HCT116 (cell line): ENCODE measurements at regions not wholly inside any gene's neighbourhood (a gene's known extent, or its start where the extent isn't known, plus 50 kb on each side); places are given as distances from the start of the nearest gene placed in this dataset.

ENCODE experiments used
- ATAC-seq: fragments of 200-7000 bp; cut with Tn5 transposase; 2 replicates; pipeline ENCODE4 v1.9.1; 2020; ENCODE audit warnings: mild to moderate bottlenecking, moderate library complexity
- BruUV-seq: library from RNA; stranded (reverse); fragments of 400-500 nt; replicated peaks from 2 replicates; lab custom pipeline; 2021; lab: Mats Ljungman, UMichigan
- CTCF ChIA-PET: fragments of 300-600 bp; sonication (Branson Sonifier 250); formaldehyde crosslinking; loops from one replicate; lab custom pipeline; 2021; ENCODE audit warnings: antibody characterized with exemption; lab: Charles Lee
- POLR2A ChIA-PET: fragments of 300-600, 350-600 bp; sonication (Branson Sonifier 250); formaldehyde crosslinking; loops from one replicate; lab custom pipeline; 2021; ENCODE audit warnings: antibody characterized with exemption; lab: Charles Lee
- RAD21 ChIA-PET, 2 experiments: fragments of 300-600 bp; sonication (Branson Sonifier 250); formaldehyde crosslinking; loops; one replicate each; lab custom pipeline; 2023; ENCODE audit warnings: low total read pairs in 2 of 2; ENCODE audit not compliant: uncharacterized antibody in 2 of 2, unreplicated experiment in 2 of 2, low non-redundant PET in 1 of 2; lab: Charles Lee
- DNase-seq: peaks from one replicate; pipeline ENCODE4 v3.0.0-alpha.2; 2010; ENCODE audit warnings: low read depth, low spot score
- H2AFZ ChIP-seq: fragments of 200-600 bp; shearing (Covaris generic), sonication (generic); 2 replicates; pipeline ENCODE4 v1.6.1; 2017; ENCODE audit warnings: low read depth, mixed run types, mixed read lengths, antibody characterized with exemption, low read length; ENCODE audit not compliant: poor library complexity, severe bottlenecking
- H3K27ac ChIP-seq: 2 replicates; pipeline ENCODE4 v1.5.1; 2012; ENCODE audit warnings: low read depth, low read length
- H3K27me3 ChIP-seq: fragments of 200-600 bp; sonication (generic); 2 replicates; pipeline ENCODE4 v1.6.1; 2016; ENCODE audit warnings: mixed run types, low read length, mixed read lengths; ENCODE audit not compliant: insufficient read depth
- H3K36me3 ChIP-seq, 2 experiments: fragments of 200-500 bp in 1 of 2; fragments of 200-600 bp in 1 of 2; sonication (Bioruptor generic) in 1 of 2; sonication (generic) in 1 of 2; 2 replicates each; pipeline versions ENCODE4 v1.5.1 to v1.6.1; 2014 to 2016; ENCODE audit warnings: low read length in 2 of 2, inconsistent platforms in 1 of 2, mixed read lengths in 1 of 2, mixed run types in 1 of 2; ENCODE audit not compliant: insufficient read depth in 2 of 2, control insufficient read depth in 1 of 2
- H3K4me1 ChIP-seq, 2 experiments: fragments of 200-600 bp in 1 of 2; sonication (generic) in 1 of 2; 2 replicates each; pipeline versions ENCODE4 v1.5.1 to v1.6.1; 2012 to 2017; ENCODE audit warnings: low read length in 2 of 2, inconsistent platforms in 1 of 2, mild to moderate bottlenecking in 1 of 2, mixed read lengths in 1 of 2, mixed run types in 1 of 2, moderate library complexity in 1 of 2; ENCODE audit not compliant: insufficient read depth in 2 of 2, control insufficient read depth in 1 of 2
- H3K4me2 ChIP-seq: fragments of 200-600 bp; sonication (generic); 2 replicates; pipeline ENCODE4 v1.6.1; 2017; ENCODE audit warnings: mixed run types, low read length, mixed read lengths
- H3K4me3 ChIP-seq, 2 experiments: fragments of 200-600 bp in 1 of 2; sonication (generic) in 1 of 2; replicated peaks in 1 of 2; 2 replicates each; pipeline ENCODE4 v1.5.1; 2011 to 2016; ENCODE audit warnings: low read length in 2 of 2, control low read depth in 1 of 2, low read depth in 1 of 2, mild to moderate bottlenecking in 1 of 2, mixed read lengths in 1 of 2, mixed run types in 1 of 2
- H3K79me2 ChIP-seq: fragments of 200-600 bp; sonication (generic); 2 replicates; pipeline ENCODE4 v1.6.1; 2017; ENCODE audit warnings: mild to moderate bottlenecking, mixed run types, low read length, moderate library complexity, mixed read lengths; ENCODE audit not compliant: insufficient read depth
- H3K9ac ChIP-seq: fragments of 200-600 bp; sonication (generic); 2 replicates; pipeline ENCODE4 v1.6.1; 2016; ENCODE audit warnings: low read length, mixed read lengths
- H3K9me2 ChIP-seq: fragments of 200-600 bp; sonication (generic), shearing (Covaris generic); 2 replicates; pipeline ENCODE4 v1.6.1; 2017; ENCODE audit warnings: mixed run types, mild to moderate bottlenecking, moderate library complexity; ENCODE audit not compliant: insufficient read depth
- H3K9me3 ChIP-seq, 2 experiments: fragments of 200-500 bp in 1 of 2; fragments of 200-600 bp in 1 of 2; sonication (Bioruptor generic) in 1 of 2; sonication (generic) in 1 of 2; 2 replicates each; pipeline ENCODE4 v1.6.1; 2014 to 2017; ENCODE audit warnings: low read length in 2 of 2, mixed read lengths in 2 of 2, inconsistent platforms in 1 of 2, low read depth in 1 of 2, mild to moderate bottlenecking in 1 of 2, mixed run types in 1 of 2, moderate library complexity in 1 of 2; ENCODE audit not compliant: control insufficient read depth in 1 of 2, insufficient read depth in 1 of 2
- H4K20me1 ChIP-seq: fragments of 200-600 bp; sonication (generic), shearing (Covaris generic); 2 replicates; pipeline ENCODE4 v1.6.1; 2017; ENCODE audit warnings: mixed run types, mild to moderate bottlenecking, moderate library complexity; ENCODE audit not compliant: insufficient read depth
- EZH2phosphoT487 ChIP-seq: fragments of 200-600 bp; IDR thresholded peaks from 2 replicates; pipeline ENCODE4 v1.6.1; 2018; ENCODE audit warnings: antibody characterized with exemption, borderline replicate concordance
- JUND ChIP-seq: IDR thresholded peaks from 2 replicates; pipeline ENCODE4 v1.6.1; 2012
- POLR2AphosphoS5 ChIP-seq: IDR thresholded peaks from 2 replicates; pipeline ENCODE4 v1.6.1; 2011; ENCODE audit warnings: mild to moderate bottlenecking, low read depth, low read length, moderate library complexity
- SIN3A ChIP-seq: IDR thresholded peaks from 2 replicates; pipeline ENCODE4 v1.6.1; 2012; ENCODE audit warnings: low read depth
- TCF7L2 ChIP-seq: IDR thresholded peaks from 2 replicates; pipeline ENCODE4 v1.7.0; 2011; ENCODE audit warnings: borderline replicate concordance, inconsistent platforms; ENCODE audit not compliant: insufficient read depth, insufficient read length; ENCODE audit errors: extremely low read depth
- ZFX ChIP-seq: fragments of 450-650 bp; IDR thresholded peaks from 2 replicates; pipeline ENCODE4 v1.6.1; 2017
- ZNF274 ChIP-seq: fragments of 200-500 bp; sonication (Bioruptor generic); IDR thresholded peaks from 2 replicates; pipeline ENCODE4 v1.6.1; 2014; ENCODE audit warnings: mild to moderate bottlenecking, low read depth, low read length, inconsistent platforms
- intact Hi-C: fragments of 100-400 bp; cut with micrococcal nuclease; formaldehyde crosslinking; loops from 2 replicates; pipeline ENCODE4 v1.10.0; 2022
- TF ChIP-seq, protein P1 (sequence below): IDR thresholded peaks from 2 replicates; pipeline ENCODE4 v1.6.1; 2012; ENCODE audit warnings: low read depth
- TF ChIP-seq, protein P2 (sequence below), 3 experiments: fragments of 200-600 bp in 1 of 3; sonication (generic) in 1 of 3; IDR thresholded peaks in 2 of 3; conservative IDR thresholded peaks in 1 of 3; 2 replicates each; pipeline ENCODE4 v1.5.1; 2012 to 2017; ENCODE audit warnings: low read depth in 2 of 3, low read length in 2 of 3, antibody characterized with exemption in 1 of 3, borderline replicate concordance in 1 of 3, control low read depth in 1 of 3, mild to moderate bottlenecking in 1 of 3, mixed read lengths in 1 of 3, mixed run types in 1 of 3, moderate library complexity in 1 of 3; ENCODE audit not compliant: insufficient read depth in 1 of 3
- TF ChIP-seq, protein P3 (sequence below): IDR thresholded peaks from 2 replicates; pipeline ENCODE4 v1.6.1; 2012

- TF ChIP-seq, protein P1, sequence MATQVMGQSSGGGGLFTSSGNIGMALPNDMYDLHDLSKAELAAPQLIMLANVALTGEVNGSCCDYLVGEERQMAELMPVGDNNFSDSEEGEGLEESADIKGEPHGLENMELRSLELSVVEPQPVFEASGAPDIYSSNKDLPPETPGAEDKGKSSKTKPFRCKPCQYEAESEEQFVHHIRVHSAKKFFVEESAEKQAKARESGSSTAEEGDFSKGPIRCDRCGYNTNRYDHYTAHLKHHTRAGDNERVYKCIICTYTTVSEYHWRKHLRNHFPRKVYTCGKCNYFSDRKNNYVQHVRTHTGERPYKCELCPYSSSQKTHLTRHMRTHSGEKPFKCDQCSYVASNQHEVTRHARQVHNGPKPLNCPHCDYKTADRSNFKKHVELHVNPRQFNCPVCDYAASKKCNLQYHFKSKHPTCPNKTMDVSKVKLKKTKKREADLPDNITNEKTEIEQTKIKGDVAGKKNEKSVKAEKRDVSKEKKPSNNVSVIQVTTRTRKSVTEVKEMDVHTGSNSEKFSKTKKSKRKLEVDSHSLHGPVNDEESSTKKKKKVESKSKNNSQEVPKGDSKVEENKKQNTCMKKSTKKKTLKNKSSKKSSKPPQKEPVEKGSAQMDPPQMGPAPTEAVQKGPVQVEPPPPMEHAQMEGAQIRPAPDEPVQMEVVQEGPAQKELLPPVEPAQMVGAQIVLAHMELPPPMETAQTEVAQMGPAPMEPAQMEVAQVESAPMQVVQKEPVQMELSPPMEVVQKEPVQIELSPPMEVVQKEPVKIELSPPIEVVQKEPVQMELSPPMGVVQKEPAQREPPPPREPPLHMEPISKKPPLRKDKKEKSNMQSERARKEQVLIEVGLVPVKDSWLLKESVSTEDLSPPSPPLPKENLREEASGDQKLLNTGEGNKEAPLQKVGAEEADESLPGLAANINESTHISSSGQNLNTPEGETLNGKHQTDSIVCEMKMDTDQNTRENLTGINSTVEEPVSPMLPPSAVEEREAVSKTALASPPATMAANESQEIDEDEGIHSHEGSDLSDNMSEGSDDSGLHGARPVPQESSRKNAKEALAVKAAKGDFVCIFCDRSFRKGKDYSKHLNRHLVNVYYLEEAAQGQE = no peak
- TF ChIP-seq ZFX = no peak
- TF ChIP-seq, protein P2, sequence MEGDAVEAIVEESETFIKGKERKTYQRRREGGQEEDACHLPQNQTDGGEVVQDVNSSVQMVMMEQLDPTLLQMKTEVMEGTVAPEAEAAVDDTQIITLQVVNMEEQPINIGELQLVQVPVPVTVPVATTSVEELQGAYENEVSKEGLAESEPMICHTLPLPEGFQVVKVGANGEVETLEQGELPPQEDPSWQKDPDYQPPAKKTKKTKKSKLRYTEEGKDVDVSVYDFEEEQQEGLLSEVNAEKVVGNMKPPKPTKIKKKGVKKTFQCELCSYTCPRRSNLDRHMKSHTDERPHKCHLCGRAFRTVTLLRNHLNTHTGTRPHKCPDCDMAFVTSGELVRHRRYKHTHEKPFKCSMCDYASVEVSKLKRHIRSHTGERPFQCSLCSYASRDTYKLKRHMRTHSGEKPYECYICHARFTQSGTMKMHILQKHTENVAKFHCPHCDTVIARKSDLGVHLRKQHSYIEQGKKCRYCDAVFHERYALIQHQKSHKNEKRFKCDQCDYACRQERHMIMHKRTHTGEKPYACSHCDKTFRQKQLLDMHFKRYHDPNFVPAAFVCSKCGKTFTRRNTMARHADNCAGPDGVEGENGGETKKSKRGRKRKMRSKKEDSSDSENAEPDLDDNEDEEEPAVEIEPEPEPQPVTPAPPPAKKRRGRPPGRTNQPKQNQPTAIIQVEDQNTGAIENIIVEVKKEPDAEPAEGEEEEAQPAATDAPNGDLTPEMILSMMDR (IDR thresholded peaks at IDR 0.05 in 2 of 3, conservative IDR thresholded peaks at IDR 0.05 in 1 of 3; ENCODE audit: borderline replicate concordance in 1 of 3, insufficient read depth in 1 of 3, low read depth in 2 of 3, low read length in 2 of 3) = no peak
- TF ChIP-seq EZH2phosphoT487 = no peak
- TF ChIP-seq TCF7L2 = no peak
- TF ChIP-seq POLR2AphosphoS5 = no peak
- no peak for TF ChIP-seq SIN3A
- no peak for TF ChIP-seq JUND
Measured at GRCh38 chr1:239884796-239885195, 206.9 kb upstream of the FMN2 start (continued).

DNA sequence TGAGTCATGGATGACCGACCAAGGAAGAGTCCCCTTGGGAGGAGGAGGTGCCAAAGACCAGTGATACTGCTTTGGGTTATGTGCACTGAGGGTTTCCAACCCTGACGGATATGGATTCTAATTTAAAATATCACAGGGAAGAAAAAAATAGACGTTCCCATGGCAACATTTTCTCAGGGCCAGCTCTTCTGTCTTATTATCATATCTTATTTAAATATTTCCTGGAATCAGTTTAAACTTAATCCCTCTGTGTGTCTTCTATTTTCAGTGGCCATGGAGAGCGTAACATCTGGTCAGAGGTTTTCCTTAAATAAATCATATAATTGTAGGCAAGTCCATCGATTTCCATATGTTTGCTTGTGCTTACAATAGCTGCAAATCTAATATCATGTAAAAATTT lies 205.4 kb upstream of the FMN2 start:
- CTCF ChIA-PET = no interaction called here
- no TSS peak for BruUV-seq
- DNase-seq = no peak

More for the DNA sequence above, 205.4 kb upstream of the FMN2 start:
- H3K9ac ChIP-seq = no peak overlapping the region
- no peak overlapping the region for H3K4me2 ChIP-seq
- H2AFZ ChIP-seq = no peak overlapping the region
- H3K79me2 ChIP-seq = no peaks in the 10 kb centered on the region
- no peaks in the 10 kb centered on the region for H3K27me3 ChIP-seq
- POLR2A ChIA-PET = no interaction called here
- H3K4me1 ChIP-seq = no peaks in the 10 kb centered on the region
- peaks cover 9 to 12% of the 10 kb centered on the region in 2 experiments; a peak in 2 of 4 replicates for H3K9me3 ChIP-seq
- H3K4me3 ChIP-seq = no peak overlapping the region
- H3K27ac ChIP-seq = no peak overlapping the region
- no peaks in the 10 kb centered on the region for H4K20me1 ChIP-seq
- H3K36me3 ChIP-seq = no peaks in the 10 kb centered on the region
- no peaks in the 10 kb centered on the region for H3K9me2 ChIP-seq
- no peak for ATAC-seq
- TF ChIP-seq ZNF274 = no peak
- TF ChIP-seq, protein P3, sequence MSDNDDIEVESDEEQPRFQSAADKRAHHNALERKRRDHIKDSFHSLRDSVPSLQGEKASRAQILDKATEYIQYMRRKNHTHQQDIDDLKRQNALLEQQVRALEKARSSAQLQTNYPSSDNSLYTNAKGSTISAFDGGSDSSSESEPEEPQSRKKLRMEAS = no peak
- intact Hi-C loops = no loop called here
- RAD21 ChIA-PET = no interaction called here
